Epidermal melanocyte (primary cell): ENCODE measurements at regions not wholly inside any gene's neighbourhood (a gene's known extent, or its start where the extent isn't known, plus 50 kb on each side); places are given as distances from the start of the nearest gene placed in this dataset.
"Not testable (repeated sequence)": the region's sequence is repeated elsewhere in the genome, so short reads cannot be mapped to it uniquely, and the experiment has no call there.

Experiments used
- DNase-seq: peaks from one replicate; pipeline ENCODE4 v3.0.0; 2011; ENCODE audit warnings: low spot score; ENCODE audit not compliant: insufficient read length

DNA sequence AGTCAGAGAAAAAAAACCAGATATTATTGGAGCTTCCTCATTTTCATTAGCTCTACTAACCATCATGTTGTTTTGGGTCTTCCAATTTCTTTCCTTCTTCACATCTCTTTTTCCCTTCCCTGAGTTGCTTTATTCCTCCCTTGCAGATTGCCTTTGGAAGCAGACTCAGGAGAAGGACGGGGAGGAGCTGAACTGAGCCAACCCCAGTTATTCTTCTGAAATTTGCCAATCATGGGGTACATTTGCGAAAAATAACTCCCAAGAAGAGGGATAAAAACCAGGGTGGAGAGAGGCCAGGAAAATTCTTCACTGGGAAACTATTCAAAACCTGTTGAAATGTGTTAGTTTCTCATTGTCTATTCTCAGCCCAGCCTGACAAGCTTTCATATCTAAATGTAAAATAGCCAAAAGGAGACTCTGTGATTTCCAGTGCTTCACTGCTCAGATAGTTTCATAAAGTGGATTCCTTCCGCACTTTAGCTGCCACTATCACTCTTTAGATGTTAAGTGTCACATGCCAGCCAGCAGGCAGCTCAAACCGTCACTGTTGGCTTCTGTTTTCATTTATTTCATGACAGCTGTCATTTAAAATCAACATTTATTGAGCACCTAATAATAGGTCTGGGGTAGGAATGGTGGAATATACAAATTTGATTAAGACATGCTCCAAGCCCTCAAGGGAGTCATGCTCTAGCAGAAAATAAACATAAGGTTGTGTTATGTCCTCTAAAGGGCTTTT lies 204.5 kb downstream of the SREK1 start:
- DNase-seq = no peak

DNA sequence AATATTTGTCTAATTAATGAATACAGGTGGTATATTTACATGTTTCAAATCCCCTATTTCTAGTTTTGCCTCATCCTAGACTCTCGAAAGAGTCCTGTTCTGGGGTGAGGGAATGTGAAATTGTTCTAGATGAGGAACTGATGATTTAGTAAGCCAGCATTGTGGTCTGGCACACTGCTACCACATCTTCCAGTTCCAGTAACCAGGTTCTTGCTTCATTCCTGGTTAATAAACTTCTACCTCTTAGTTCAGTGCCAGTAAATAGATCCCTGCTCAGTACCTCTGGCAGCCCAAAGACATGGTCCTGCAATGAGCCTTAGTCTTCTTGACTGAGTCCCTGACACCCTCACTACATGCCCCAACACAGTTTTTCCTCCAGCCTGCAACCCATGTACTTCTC lies 207.7 kb downstream of the SREK1 start:
- no peak for DNase-seq

DNA sequence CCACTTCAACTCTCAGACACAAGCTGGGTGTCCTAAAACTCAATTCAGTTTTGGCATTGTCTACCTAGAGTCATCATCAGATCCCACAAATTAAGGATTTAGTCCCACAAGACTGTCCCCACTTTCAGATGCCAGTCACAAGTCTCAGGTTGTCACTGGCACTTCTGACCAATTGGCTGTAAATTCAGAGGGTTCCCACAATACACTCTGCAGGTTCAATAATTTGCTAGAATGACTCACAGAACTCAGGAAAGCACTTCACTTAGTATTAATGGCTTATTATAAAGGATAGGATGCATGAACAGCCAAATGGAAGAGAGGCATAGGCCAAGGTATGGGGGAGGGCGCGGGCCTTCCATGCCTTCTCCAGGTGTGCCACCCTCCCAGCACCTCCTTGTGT lies 209.1 kb downstream of the SREK1 start:
- DNase-seq = no peak

DNA sequence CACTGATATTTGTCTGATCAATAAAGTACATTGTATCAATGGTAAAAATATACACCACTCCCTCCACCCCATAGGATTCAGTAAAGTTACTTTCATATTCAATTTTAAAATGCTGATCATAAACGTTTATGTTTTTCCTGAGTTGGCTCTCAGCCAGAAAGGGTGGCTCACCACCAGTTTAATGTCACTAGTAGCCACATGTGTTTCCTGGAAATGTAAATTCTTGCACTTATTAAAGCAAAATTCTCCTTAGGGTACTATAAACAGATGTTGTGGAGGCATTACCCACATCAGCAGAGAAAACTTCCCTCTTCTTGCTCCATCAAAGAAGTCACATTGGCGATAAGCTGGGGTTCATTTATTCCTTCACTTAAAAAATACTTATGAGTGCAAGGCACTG lies 210.3 kb downstream of the SREK1 start:
- no peak for DNase-seq

DNA sequence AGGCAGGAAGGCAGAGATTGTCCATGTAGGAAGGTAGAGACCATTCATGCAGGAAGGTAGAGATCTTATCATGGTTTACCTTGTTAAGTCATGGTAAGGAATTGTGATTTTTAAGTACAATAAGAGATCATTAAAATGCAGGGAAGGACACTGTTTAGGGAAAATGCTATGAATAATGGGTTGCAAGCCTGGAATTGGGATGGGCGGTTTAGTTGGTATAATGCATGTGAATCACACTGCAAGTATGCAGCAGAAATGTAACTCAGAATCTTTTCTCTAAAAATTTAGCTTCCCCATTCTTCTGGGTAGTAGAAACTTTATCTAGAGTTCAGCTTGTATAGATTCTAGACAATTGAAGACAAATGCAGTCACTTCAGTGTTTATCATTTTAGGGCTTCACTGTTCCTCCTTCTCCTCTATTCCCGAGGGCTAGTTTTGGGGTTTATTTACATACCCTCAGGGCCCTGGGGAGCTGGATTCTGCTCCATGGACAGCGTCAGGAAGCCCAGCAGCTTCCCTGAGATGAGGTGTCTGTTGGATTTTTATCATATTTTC lies 212.0 kb downstream of the SREK1 start:
- DNase-seq = no peak

DNA sequence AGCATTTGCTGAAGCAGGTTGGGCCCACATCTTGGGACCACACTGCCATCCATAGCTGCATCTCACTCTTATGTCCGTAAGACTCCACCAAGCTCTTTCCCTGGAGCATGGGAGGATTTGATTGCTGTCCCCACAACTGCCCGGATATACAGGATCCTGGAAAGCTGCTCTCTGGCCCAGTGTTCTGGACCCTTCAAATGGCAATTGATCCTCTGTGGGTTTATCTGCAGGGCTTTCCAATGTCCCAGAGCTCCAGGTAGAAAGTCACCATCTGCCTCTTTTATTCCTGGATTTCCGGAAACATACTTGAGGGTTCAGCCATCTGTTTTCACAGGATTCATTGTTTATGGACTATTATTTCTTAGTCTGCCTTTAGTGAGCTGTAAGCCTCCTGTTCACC lies 214.6 kb downstream of the SREK1 start:
- DNase-seq = no peak

DNA sequence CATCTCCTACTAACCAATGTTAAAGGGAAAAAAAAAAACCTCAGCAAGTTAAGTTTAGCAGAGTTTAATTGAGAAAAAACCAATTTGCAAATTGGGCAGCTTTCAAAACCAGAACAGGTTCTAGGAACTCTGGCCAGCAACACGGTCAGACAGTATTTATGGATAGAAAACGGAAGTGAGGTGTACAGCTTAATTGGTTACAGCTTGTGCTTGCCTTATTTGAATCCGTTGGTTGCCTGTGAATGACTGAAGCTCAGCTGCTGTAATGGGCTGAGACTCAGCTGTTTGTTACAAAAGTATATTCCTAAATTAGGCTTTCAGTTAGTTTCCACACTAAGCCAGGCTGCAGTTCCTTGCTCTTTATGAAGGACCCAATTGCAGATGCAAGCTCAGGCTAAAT lies 217.0 kb downstream of the SREK1 start:
- DNase-seq = no peak

DNA sequence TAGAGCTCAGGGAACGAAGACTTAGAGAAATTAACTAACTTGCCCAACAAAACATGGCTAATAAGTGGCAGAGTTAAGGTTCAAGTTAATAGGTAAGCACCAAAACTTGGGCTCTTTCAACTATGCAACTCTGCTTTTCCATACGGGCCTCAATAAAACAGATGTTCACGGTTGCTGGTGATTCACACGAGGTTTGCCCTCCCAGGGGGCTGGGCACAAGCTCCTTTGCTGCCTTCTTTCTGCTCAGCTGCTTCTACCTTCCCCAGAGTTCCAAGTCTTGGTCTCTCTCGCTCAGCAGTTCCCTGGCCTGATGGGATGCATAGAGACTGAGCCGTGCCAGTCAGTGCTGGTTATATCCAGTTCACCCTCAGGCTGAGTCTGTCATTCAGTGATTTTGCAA lies 217.9 kb downstream of the SREK1 start:
- DNase-seq = no peak

DNA sequence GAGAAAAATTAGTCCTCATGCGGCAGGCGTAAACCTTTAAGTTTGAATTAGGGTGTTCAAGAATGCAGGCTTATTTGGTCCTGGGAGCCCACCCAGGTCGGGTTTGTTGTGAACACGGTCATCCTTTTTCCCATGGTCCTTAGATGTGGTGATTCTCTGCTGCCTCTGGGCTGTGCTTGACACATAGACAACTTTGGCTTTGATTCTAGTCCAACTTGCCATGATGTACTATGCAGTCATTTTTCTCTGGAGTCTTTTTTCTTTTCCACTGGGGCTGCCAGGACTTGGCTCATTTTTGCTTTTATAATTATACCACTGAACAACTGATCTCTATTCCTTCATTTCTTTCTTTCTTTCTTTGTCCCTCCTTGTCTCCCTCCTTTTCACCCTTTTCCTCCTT lies 218.6 kb downstream of the SREK1 start:
- DNase-seq = no peak

DNA sequence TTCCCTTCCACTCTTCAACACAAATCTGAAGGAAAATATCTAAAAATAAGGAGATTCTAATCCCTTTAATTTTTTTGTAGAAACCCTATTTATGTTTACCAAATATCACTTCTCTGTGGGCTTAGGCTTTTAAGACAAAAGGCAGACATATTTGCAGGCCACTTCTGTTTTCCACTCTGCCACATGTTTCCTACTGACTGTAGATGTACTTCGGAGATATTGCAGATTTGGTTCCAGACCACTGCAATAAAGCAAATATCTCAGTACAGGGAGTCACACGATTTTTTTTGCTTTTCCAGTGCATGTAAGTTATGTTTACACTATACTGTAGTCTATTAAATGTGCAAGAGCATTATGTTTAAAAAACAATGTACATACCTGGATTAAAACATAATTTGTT lies 219.0 kb downstream of the SREK1 start:
- no peak for DNase-seq

DNA sequence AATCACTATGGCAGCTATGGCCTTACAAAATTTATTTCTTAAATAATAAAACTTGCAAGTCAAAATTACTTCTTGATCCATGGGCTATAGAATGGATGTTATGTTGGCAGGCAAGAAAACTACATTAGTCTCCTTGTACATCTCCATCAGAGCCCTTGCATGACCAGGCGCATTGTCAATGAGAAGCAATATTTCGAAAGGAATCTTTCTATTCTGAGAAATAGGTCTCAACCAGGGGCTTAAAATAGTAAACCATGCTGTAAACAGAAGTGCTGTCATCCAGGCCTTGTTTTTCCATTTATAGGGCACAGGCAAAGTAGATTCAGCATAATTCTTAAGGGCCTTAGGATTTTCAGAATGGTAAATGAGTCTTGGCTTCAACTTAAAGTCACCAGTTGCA lies 220.1 kb downstream of the SREK1 start:
- DNase-seq = no peak

DNA sequence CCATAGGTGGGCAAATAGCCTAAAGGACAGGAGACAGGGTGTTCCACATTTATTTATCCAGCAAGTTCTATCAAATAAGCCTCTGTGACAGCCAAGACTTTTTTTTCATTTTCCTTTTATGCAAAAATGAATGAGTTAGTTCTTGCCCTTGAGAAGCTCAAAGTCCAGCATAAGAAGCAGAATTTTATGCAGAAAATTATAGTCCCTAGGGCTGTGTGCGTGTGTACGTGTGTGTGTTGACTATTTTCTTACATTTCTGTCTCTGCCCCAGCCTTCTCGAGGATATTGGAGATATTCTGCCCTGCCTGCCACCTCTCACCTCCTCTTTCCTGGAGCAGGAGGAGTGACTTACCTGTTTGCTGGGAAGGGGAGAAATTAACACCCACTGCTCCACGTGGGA lies 221.9 kb downstream of the SREK1 start:
- DNase-seq = no peak

DNA sequence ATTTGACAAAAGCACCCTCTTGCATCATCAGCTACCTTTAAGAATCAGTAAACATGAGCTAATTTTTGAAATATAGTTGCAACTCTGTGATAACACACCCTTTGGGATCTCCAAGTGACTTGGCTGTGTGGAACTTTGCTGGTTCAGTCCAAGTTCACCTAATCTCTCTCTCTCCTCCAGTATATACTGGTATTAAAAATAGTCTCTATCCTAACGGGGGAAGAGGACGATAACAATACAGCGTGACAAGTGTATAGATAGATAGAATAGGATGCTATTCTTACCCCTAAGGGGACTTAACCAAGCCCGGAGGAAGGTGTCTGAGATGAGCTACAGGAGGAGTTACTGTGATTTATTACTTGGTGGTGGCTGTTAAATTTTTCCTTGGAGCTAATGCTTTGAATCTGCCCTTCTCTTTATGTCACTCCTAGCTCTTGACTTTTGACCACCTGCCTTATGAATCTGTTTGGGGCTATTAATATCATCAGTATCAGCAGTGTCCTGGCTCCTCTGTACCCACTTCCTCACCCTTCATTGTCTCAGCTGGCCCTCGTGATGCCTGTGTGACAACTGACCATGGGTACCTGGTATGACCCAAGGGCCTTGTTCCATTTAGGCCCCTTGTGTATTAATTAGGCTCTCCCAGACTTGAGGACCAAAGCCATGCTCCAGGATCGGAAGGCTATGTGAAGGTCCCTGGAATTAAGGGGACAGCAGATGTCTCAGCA lies 223.9 kb downstream of the SREK1 start:
- DNase-seq = no peak

DNA sequence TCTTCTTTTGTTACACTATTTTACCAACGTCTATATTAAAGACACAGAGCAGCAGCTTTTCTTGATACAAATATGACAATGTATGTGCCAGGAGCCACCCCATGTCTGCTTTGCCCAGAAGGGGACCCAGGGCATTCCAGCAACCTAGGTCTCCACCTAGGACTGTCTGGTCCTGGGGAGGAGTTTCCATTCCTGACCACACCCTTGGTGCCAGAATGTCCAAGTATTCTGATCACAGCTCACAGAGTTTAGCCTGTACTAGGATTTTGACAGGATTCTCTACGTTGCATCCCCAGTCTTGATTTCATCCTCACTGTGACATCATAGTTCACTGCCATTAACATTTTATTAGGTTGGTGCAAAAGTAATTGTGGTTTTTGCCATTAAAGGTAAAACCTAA lies 224.7 kb downstream of the SREK1 start:
- no peak for DNase-seq

DNA sequence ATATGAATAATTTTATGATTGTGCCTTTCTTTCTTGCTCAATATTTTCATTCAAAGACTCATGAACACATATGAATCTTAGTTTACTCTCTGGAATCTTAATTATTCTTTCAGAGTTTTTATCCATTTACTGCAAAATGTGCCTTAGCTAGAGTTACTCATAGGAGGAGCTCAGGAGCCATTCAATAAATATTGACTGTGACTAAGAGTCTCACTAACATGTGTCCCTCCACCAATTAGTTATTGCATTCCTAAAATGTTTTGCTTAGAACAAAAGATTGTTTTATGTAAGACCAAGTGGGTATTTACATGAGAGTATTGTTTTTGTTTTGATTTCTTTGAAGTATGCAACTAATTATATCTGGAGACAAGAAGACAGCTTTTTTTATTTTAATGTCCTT lies 218.4 kb upstream of the MAST4 start:
- no peak for DNase-seq

DNA sequence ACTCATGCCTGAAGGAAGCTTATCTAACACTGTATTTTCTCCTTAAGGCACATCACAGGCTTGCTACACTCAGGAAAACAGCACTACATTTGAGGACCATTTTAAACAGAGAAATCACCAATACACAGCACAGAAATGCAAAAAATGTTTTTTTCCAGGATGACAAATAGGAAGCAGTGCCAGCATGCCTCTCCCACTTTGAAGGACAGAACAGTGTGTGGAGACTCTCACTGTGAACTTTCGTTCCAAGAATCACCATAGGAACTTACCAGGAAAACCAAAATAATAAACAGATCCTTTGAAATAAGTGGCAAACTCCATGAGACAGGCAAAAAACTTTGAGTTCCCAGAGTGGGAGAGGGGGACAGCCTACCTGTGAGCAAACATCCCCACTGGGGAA lies 217.8 kb upstream of the MAST4 start:
- DNase-seq = no peak

DNA sequence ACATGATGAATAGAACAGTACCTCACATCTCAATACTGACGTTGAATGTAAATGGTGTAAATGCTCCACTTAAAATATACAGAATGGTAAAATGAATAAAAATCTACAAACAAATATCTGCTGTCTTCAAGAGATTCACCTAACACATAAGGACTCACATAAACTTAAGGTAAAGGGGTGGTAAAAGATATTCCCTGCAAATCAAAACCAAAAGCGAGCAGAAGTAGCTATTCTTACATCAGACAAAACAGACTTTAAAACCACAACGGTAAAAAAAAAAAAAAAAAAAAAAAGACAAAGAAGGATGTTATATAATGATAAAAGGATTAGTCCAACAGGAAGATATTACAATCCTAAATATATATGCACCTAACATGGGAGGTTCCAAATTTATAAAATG lies 214.0 kb upstream of the MAST4 start:
- DNase-seq = no peak

DNA sequence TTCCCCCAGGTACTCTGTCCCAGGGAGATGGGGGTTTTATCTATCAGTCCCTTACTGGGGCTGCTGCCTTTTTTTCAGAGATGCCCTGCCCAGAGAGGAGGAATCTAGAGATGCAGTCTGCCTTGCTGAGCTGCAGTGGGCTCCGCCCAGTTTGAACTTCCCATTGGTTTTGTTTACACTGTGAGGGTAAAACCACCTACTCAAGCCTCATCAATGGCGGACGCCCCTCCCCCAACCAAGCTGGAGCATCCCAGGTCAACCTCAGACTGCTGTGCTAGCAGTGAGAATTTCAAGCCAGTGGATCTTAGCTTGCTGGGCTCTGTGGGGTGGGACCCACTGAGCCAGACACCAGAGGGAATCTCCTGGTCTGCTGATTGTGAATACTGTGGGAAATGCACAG lies 191.0 kb upstream of the MAST4 start:
- not testable (repeated sequence) for DNase-seq

DNA sequence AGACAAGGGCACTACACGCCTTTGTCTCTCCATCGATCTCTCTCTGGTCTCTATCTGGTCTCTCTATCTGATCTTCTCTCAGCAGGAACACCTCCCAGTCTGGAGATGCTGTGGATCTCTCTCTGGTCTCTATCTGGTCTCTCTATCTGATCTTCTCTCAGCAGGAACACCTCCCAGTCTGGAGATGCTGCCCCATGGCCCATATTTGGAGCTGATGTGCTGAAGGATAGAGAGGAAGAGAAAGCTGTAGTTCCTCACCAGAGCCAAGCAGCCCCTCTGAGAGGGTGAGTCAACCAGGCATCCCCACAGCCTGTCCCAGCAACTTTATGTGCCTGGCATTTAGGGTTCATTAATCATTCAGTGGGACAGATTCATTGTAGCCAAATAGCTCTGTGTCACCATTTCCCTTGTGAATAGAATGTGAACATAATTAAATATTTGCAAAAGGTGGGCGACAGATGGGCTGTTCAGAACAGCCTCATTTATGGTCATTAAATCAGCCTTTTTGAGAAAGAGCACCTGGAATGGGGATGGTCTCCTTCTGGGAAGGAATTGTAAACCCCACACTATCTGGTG lies 189.3 kb upstream of the MAST4 start:
- DNase-seq = no peak

DNA sequence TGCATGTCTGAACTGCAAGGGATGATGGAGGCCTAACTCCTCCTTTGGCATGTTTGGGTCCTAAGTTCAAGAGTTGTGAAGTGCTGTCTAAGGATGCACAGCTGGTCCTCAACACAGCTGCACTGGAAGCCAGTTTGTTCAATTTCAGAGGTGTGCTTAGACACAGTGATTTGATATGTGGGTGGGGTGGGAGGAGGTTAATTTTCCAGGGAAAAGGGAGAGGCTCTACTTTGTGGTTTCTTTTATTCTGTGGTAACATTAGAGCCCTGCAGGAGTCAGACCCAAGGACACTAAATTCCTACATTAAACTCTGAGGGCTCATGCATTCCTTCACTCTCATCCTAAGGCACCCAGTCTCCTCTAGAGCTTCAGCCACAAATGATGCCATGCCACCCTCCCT lies 188.4 kb upstream of the MAST4 start:
- no peak for DNase-seq

DNA sequence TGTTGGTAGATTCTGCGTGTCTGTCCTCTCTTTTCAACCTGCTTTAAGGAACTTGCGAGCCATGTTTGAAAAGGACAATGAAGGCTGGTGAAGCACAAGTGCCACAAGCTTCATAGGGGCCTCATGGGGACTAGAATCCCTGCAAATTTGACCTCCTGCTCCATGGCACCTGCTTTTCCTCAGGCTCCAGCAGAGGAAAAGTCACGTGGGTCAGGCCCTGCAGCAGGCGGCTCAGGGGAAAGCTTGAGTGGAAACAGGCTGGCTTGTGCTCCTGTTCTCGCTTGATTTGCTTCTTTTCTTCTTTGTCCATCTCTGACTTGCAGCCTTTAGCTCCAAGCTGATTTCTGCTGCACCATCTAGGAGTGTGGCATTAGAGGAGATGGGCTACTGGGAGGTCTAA lies 187.6 kb upstream of the MAST4 start:
- no peak for DNase-seq

DNA sequence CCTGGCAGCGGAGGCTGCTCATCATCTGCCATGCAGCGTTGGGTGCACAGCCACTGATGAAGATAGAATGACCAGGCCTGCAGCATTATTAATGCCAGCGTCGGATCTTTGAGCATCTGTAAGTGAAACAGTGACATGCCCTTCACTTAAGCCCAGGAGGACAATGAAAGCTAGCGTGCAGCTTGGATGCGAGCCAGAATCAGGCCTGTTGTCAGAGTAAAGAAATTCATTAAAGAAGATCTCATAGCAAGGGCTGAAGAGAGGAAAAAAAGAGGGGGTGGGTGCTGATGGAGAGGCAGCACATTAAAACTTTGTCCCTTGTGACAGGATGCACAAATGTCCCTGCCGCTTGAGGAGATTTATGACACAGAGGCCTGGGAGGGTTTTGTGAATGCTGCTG lies 186.1 kb upstream of the MAST4 start:
- no peak for DNase-seq

DNA sequence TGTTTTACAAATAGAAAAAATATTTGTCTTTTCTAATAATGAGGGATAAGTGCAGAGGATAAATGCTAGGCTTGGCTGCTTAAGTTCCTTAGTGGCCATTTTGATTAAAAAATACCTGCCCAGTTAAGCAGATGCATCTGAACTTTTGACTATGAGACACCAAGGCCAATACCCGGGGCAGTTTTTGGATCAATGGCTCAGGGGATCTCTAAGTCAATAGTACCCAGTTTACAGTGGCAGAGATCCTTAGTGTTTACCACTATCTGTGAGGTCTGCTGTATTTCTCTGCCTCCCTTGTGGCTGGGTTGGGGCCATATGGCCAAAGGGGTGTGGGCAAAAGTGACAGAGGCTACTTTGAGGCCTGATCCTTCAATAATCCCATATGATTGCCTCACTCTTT lies 184.5 kb upstream of the MAST4 start:
- DNase-seq = no peak
